HG03135 (cell line): ENCODE measurements at regions not wholly inside any gene's neighbourhood (a gene's known extent, or its start where the extent isn't known, plus 50 kb on each side); places are given as distances from the start of the nearest gene placed in this dataset.

ENCODE experiments used
- ATAC-seq: cut with Tn5 transposase; IDR thresholded peaks from one replicate; pipeline ENCODE4 v1.9.1; 2021; ENCODE audit warnings: mild to moderate bottlenecking, moderate library complexity; ENCODE audit not compliant: unreplicated experiment

DNA sequence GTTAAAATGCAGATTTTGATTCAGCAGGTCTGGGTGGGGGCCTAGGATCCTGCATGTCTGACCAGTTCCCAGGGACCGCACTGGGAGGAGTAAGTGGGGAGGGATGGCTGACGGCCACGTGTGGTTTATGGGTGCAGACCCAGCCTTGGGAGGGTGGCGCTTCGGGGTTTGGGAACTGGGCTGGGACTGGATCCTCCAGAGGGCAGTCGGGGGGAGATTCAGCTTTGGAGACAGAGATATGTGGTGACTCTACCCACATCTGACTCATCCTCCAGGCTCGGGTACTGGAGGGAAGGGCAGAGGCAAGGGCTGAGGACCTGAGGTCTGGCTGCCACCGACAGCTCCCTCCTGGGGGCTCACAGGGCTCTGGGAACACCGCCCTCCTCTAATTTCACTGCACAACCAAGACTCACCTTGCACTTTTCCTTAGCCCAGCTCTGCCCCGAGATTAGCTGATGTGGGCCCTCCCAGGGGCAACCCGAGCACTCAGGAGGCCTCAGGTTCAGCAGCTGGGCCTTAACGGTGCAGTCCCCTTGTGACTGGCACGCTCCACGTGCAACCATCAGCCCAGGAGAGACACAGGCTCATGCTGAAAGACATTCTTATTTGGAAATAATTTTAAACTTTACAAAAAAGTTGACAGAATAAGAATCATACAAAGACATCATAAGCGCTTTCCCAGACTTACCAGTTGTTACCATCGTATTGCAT is 172.8 kb upstream of the PMEPA1 start:
- no peak for ATAC-seq

DNA sequence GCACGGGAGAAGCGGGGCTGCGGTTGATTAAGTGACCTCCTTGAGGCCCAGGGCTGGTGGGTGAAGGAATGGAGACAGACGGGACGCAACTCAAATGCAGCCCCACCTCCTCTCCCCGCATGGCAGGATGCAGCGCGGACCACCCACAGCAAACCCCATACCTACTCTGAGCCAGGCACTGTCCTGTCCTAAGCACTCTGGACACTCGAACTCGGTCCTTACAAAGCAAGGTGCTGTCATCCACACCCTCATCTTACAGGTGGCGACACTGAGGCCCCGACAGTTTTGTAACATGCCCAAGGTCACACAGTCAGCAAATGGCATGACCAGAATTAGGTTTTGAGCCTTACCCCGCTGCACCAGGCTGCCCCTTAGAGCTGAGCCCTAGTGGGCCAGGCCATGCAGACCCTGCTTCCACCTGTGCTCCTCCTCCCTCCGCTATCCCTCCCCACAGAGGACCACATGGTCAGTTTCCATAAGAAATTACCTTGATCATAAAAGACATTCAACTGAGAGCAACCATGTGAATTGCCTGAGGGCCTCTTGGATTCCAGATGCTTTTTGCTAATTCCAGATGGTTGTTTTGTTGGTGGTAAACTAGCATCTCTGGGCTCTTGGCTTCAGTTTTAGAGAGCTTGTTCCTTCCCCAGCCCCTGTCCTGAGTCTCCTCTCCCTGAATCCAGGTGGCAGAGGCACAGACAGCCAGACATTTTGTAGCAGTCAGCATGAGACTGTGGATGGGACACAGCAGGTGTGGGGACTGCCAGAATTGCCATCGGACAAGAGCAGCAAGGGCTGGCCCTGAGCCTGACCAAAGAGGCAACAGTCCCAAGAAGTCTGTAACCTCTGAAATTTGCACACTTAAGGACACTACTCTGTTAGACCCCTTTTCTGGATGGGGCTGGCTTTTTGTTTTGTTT is 171.9 kb upstream of the PMEPA1 start:
- no peak for ATAC-seq

DNA sequence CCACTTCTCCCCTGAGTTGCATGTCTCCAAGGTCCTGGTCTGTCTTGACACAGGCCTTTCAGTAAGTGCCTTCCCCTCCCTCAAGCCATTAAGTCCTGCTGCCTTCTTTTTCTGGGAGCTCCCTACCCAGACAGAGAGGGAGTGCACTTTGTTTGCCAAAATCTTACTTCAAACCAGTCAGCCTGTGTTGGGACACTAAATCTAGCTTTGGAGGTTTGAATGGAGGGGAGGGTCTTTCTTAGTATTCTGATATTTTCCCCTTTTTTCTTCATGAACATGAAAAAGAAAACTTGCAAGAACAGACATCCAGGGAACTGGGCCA is 170.7 kb upstream of the PMEPA1 start:
- no peak for ATAC-seq

DNA sequence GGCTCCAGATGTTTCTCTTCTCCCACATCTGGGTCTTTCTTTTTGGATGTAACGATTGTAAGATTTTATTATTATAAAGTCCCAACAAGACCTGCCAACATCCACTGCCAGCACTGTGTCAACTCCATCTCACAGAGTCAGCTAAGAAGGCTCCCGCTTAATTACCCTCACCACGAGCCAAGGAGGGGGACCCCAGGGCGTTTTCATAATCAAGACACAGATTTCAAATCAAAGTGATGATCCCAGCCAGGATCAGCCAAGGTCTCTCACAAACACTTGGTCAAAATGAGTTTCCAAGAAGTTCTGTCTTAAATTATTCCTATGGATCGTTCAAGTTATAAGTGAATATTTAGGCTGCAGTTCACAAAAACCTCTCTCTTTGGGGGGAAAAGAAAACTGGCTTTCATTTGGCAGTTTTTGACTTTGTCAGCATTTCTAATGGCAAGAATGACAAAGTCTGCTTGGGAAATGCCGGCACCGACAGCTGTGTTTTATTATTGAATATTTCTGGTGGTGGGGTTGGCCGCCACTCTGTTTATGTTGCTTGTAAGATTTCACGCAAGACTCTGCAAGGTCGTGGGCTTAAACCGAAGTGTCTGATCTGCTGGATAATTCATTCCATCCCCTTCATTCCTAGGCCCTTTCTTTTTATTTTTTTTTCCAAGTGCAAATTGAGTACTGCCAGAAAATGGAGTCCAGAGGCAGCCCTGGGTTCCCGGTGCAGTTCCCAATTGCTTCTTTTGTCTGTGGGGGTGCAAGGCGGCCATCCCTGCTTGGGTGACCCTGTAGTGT is 170.2 kb upstream of the PMEPA1 start:
- no peak for ATAC-seq

DNA sequence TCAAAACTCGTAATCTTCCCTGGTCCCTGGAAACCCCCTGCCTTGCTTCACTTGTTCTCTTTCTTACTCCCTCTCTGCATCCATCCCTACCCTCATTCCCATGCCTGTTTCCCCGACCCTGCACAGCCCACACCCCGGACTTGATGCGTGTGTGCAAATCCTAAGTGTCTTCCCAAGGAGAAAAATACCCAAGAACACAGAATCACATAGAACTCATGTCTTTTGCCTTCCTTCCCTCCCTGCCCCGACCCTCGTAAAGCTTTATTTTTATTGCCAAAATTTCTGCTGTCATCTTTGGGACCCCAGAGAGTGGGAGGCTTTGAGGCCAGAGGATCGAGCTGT is 169.6 kb upstream of the PMEPA1 start:
- no peak for ATAC-seq

DNA sequence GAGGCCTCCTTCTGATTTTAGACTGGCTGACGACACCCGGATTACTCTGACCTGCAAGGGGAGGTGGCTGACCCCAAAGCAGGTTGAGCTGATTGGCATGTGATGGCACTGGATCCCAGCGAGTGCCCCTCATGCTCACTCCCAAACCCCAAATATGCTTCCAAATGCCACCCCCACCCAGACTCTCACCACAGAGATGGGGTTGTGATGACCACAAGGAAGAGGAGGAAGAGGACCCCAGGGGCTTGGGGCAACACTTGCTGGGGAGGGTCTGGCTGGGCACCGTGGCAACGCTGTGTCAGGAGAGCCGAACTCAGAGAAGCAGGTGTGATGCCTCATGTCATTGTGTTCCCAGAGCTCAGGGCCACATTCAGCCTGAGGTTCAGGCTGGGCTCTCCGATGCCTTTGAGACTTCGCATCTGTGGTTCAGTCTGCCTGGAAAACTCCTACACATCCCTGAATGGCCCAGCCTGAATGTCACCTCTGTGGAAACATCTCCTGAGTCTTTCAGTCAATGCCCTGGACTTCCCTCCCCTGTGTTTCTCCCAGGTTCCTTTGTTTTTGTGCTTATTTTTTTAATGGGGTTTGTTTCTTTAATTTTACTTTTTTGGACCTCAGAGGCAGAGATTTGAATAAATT is 169.1 kb upstream of the PMEPA1 start:
- ATAC-seq = no peak

DNA sequence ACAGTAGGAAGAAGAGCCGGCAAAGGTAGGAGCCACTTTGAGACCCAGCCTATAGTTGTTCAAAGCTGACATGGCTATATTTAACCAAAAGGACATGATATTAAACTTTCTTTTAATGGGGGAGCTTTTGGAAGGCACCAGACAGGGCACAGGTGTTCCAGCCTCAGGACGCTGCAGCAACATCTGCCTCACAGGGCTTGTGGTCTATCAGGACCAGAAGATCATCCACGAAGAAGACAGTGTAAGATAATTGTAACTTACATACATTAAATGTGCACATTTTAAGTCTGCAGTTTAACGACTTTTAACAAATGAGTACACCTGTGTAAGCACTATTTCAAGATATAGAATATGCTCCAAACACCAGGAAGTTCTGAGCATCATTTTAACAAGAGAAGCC is 168.2 kb upstream of the PMEPA1 start:
- no peak for ATAC-seq

DNA sequence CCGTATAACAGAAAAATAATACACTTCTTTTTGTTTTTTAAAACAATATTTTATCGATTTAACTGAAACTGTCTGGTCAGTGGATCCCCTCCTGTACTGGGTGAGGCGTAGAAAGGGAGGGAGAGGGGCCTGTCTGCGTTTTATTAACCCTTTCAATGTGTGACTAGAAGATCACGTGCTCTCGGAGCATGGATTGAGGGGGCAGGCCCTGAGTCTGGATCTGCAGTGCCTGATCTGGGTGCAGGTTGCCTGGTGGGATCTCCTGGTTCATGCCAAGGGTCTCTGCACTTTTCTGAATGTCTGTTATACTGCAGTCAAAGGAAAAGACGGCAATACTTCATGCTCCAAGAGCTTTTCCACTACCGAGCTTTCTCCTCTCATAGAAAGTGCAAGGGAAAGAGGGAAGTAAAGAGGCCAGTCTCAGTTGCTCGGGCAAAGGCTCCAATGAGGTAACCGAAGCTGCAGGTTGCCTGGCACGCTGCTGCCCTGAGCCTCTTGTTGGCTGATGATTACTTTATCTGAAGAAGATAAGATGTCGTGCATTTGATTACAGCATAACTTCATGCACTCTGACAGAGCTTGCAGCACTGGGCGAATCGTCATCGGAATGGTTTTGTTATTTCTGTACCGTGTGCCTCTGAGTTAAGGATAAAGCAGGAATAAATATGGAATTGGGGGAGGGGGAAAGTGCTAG is 167.5 kb upstream of the PMEPA1 start:
- ATAC-seq = no peak

DNA sequence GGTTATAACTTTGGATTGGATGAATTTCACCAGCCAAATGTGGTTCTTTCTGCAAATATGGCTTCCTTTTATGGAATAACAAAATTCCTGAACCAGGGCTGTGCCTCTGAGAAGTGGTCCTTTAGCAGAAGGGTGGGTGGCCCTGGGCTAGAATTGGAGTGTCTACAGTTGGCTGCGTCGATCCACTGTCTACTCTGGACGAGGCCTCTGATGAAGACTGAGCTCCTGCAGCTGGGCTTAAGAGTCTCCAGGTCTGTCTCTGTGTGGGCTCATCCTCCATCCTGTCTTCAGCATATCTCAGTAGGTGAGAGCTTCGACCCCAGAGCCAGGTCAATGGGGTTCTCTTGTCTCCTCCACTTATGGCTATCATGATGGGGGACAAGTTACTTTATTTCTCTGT is 166.3 kb upstream of the PMEPA1 start:
- no peak for ATAC-seq

DNA sequence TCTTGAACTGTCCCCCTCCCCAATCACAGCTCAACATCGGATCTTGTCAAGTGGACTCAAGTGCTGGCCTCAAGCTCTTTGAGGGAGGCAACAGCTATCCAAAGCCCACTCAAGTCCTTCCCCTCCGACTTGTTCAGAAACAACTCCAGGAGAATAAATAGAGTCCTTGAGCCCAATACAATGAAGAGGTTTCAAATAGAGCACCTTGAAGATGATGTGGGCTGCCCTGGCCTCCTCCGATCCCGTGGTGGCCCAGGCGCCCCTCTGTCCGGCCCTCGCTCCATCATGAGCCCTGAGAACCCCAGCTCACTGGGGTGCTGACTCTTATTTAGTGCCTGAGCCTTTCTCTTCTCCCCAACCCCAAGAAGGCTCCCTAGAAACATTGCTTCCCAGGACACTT is 164.3 kb upstream of the PMEPA1 start:
- no peak for ATAC-seq

DNA sequence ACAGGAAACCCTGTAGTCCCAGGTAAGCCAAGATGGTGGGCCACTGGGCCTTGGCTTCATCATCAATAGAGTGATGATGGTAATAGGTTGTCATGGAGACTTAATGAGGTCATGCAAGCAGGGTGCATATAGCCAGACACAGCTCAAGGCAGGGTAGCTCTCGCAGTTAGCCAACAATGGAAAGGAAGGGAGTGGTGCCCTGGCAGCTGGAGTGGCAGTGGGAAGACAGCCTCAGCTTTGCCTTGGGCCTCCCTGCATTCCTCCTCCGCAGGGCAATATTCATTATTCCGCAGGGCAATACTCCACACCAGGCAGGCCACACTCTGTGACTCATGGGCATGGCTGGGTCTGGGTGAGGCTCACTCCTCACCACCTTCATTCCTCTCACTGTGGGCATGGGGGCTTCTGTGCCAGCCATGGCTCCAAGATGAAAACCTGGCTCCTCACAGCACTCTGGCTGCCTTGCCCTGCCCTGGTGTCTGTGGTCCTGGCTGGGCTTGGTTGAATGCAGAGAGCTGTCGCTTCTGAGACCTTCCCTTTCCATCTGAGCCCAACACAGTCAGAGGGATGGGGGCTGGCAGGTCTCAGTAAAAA is 163.1 kb upstream of the PMEPA1 start:
- ATAC-seq = no peak

DNA sequence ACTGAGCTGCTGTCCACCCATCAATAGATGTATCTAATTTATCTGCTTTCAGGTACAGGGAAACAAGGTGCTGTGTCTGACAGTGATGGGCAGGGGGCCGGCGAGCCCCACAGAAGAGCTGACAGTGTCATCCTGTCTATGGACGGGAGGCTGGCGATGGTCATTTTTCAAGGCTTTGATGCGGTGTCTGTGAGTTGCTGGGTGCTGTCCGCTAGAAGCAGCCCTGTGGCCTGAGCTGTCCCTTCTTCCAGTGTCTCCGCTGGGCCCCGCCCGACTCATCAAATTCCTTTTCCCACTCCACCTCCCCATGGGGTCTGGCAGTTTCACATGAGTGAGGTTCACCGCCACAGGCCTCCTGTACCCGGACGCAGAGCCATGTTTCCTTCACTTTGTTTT is 161.4 kb upstream of the PMEPA1 start:
- no peak for ATAC-seq

DNA sequence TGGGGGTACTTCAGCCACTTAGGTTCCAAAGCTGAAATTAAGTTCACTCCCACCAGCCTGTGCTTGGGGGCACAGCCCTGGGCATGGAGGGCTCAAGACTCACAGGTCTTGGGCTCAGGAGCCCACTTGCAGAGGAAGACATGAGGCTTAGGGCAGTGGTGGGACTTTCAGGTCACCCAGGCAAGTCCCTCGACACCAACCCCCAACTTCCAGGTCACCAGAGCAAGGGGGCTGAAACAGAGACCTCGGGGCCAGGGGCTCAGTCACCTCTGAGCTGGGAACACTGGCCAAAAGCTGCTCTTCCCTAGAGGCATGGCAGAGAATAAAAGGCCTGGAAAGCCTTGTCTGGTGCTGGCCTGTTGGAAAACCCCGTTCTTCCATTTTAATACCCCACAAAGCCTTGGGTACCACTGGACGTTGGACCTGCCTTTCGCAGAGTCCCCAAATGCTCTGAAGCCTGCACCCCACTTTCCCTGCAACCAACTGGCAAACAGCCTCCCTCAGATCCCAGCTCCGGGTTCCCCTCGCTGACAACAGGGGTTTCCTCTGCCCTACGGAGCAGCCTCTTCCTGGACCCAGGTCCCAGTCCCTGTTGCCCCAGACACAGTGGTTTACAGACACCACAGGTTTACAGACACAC is 160.9 kb upstream of the PMEPA1 start:
- no peak for ATAC-seq

DNA sequence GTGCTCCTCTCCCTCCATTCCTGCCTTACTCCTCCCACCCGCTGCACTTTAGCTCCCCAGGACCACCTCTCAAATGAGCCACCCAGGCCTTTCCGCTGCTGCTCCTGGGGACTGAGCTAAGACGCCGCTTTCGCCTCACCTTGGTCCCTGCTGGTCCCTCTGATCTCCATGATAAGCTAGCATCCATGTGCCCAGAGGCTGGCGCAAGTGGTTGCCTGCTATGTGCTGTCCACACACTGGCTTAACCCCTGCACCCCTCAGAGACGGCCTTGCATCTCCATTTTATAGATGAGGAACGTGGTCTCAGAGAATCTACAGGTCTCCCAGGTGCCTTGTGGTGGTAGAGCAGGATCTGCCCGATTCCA is 160.1 kb upstream of the PMEPA1 start:
- no peak for ATAC-seq

DNA sequence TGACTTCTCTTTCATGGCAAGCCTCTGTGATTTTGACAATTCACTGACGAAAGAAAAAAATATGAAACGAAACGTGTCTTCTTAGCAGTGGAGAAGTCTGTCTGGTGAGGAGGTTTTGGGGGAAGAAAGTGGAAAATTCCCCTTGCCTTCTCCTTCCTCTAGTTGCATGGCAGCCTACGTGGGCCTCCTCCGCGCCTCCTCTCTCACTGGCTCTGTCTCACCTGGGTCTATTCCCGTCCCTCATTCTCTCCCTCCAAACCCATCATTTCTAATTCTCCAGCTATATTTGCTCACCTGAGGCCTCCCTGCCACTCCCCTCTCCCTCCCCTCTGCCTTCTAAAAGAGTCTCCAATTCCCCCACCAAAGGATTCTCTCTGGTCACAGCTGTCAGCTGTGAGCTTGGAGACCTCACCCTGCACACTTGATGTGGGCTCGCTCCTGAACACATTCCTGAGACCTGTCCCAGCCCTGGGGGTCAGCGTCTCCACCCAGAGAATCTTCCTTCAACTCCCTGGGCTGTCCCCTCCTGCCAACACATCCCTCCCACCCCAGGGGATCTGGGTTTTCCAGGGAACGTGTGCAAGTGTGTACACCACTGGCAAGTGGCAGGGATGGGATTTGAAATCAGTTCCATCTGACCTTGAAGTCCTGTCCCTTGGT is 159.6 kb upstream of the PMEPA1 start:
- no peak for ATAC-seq

DNA sequence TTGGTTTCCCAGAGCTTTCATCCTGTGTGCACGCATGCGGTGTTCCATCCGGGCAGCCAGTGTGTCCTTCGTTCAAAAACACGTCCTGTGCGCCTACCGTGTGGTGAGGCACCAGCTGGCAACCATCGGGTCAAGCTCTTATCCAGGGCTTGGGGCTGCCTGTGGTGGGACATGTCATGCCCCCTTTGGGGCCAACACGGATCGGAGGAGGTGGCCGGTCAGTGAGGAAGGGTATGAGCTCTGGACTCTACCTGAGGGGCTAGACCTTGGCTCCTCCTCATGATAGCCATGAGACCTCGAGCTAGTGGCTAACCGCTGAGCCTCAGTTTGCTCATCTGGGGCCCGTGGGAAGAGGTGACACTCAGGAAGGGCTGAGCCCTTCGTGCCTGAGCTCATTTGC is 158.5 kb upstream of the PMEPA1 start:
- ATAC-seq = no peak

DNA sequence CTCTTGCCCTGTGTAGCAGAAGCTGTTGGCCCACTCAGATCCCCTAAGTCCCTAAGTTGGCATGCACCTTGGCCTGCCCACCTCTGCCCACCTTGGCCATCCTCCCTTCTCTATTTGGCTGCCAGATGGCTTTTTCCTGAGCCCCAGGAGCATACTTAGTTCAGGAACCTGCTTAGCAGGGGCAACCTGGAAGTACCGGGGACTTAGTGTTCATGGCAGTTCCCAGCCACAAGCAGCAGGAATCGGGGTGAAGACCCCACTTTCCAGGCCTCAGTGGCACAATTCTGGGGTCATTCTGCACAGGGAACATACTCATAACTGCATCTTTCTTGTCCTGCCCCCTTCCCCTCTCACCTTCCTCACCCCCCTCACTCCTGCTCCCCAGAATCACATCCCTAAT is 158.0 kb upstream of the PMEPA1 start:
- no peak for ATAC-seq

DNA sequence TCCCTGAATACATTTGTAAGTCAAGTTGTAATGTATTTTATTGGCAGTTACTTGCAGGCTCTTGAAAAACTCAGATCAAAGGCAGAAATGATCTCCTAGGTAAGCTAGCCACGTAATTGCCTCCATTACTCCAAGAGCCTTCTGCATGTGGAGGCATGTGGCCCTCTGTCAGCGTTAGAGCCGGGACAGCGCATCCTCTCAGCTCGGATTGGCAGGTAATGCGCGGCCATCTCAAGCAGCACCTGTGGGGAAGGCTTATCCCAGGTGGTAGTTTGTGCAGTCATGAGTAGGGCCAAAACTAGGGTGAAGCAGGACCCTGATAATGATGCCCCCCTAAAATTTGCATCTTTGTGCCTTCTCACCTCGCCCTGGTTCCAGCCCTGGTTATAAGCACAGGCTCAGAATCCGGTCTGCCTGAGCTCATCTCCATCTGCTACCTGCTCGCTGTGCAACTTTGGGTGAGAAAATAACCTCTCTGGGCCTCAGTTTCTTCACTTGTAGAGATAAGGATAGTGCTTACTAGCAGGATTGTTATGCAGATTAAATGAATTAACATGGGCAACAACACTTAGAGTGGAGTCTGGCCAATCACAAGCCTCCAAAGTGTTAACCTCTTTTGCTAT is 157.5 kb upstream of the PMEPA1 start:
- no peak for ATAC-seq
